IPS DF 6.9 (cell line): ENCODE measurements at regions not wholly inside any gene's neighbourhood (a gene's known extent, or its start where the extent isn't known, plus 50 kb on each side); places are given as distances from the start of the nearest gene placed in this dataset.

Source experiments
- DNase-seq: peaks from one replicate; pipeline ENCODE4 v3.0.0-alpha.2; 2013; ENCODE audit warnings: low read depth, low spot score
- H3K27ac ChIP-seq: one replicate; pipeline ENCODE4 v1.5.1; 2013; ENCODE audit warnings: low read length, control low read depth
- H3K27me3 ChIP-seq: 2 replicates; pipeline ENCODE4 v1.6.1; 2013; ENCODE audit warnings: mild to moderate bottlenecking, low read length; ENCODE audit not compliant: control insufficient read depth, insufficient read depth
- H3K36me3 ChIP-seq: 2 replicates; pipeline ENCODE4 v1.6.1; 2013; ENCODE audit warnings: low read length; ENCODE audit not compliant: control insufficient read depth, insufficient read depth
- H3K4me1 ChIP-seq: 2 replicates; pipeline ENCODE4 v1.6.1; 2013; ENCODE audit warnings: low read length; ENCODE audit not compliant: control insufficient read depth, insufficient read depth
- H3K4me3 ChIP-seq: 2 replicates; pipeline ENCODE4 v1.5.1; 2013; ENCODE audit warnings: mild to moderate bottlenecking, low read length
- H3K9me3 ChIP-seq: 2 replicates; pipeline ENCODE4 v1.6.1; 2013; ENCODE audit warnings: low read length, inconsistent platforms; ENCODE audit not compliant: control insufficient read depth, insufficient read depth
- WGBS: extraction: QIAGEN DNeasy Blood & Tissue Kit; methylation state at CpG from one replicate; pipeline ENCODE4 v1.1.7; 2013; ENCODE audit warnings: mixed read lengths, missing lambda C conversion rate; ENCODE audit not compliant: insufficient read length, insufficient coverage; 5-methylcytosine and 5-hydroxymethylcytosine counted together

DNA sequence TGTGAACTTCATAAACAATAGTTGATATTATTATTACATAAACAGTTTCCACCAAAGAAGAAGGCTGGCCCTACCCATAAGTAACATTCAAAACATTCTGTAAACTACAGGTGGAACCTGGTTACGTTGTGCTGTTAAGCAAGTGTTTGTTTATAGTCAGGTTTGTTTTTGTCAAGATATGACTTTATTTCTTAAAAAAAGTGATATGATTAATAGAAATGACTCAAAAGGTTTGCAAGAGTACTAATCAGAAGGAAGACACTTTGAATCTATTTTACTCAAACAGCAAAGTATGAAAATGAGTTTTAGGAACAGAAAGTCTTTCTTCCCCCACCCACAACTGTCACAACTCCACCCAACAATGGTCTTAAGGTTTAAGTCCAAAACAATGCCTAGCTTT, 220.8 kb downstream of the PLK2 start:
- DNase-seq: no peak
- Histone ChIP-seq H3K4me1 (no peaks in the 10 kb centered on the region), H3K27me3 (no peaks in the 10 kb centered on the region), H3K27ac (no peak overlapping the region), H3K4me3 (no peak overlapping the region), H3K9me3 (no peaks in the 10 kb centered on the region), H3K36me3 (no peaks in the 10 kb centered on the region)
- no CpG with 5 or more reads among the region's 1 CpG for WGBS

DNA sequence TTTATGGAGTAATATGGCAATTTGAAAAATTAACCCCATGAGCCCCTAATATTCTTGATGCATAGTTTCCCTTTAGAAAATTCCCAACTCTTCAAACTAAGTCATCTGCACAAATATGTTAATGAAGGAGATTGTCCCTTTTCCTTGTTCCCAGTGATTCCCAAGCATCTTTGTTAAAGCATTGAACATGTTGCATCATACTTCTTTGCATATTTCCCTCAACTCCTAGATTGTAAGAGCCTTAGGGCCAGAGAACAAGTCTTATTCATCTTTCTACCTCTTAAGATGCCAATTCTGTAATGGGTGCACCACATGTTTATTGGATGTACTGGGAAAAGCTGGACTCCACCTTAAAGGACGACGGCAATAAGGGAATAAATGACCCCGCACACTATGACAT, 223.4 kb downstream of the PLK2 start:
- Histone ChIP-seq H3K27me3 (no peaks in the 10 kb centered on the region), H3K27ac (no peak overlapping the region), H3K36me3 (no peaks in the 10 kb centered on the region), H3K4me1 (no peaks in the 10 kb centered on the region), H3K4me3 (no peak overlapping the region), H3K9me3 (no peaks in the 10 kb centered on the region)
- no CpG with 5 or more reads among the region's 3 CpGs for WGBS
- no peak for DNase-seq

DNA sequence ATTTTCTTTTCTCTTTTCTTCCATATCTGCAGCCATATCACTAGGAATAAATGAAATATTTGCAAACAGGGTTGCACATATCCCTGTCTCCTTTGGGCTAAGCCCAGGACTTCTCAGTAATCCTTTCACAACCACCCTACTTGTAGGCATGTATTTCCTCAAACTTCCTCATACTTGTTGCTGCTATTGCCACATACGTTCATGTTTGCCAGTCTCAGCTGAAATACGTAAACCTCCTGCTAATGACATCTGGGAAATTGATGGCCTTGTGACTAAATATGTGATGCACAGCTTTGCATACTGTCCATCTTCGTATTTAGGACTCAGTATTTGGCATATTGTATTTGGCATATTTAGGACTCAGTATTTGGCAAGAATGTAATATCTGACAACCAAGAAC, 224.6 kb downstream of the PLK2 start:
- Histone ChIP-seq H3K4me1 (no peaks in the 10 kb centered on the region), H3K27me3 (no peaks in the 10 kb centered on the region), H3K9me3 (no peaks in the 10 kb centered on the region), H3K36me3 (no peaks in the 10 kb centered on the region), H3K27ac (no peak overlapping the region), H3K4me3 (no peak overlapping the region)
- no CpG with 5 or more reads among the region's 3 CpGs for WGBS
- no peak for DNase-seq

DNA sequence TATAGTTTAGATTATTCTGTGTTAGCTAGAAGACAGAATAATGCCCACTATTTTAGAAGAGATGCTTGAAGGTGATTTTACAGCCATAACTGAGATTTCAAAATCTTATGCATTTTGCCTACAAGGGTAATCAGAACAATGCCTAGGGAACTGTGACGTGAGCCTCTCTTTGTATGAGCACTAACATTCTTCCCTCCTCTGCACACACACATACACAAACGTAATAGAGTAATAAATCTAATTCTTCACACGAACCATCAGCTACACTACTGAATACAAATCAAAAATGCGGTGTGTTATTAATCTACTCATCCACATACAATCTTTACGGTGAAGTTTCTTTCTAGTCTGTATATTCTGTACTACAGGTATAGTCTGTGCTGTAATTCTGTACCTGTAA, 227.8 kb downstream of the PLK2 start:
- Histone ChIP-seq H3K4me1 (no peaks in the 10 kb centered on the region), H3K4me3 (no peak overlapping the region), H3K36me3 (no peaks in the 10 kb centered on the region), H3K9me3 (no peaks in the 10 kb centered on the region), H3K27ac (no peak overlapping the region), H3K27me3 (no peaks in the 10 kb centered on the region)
- no peak for DNase-seq
- 100% methylated on average over 3 of the region's 5 CpGs for WGBS

DNA sequence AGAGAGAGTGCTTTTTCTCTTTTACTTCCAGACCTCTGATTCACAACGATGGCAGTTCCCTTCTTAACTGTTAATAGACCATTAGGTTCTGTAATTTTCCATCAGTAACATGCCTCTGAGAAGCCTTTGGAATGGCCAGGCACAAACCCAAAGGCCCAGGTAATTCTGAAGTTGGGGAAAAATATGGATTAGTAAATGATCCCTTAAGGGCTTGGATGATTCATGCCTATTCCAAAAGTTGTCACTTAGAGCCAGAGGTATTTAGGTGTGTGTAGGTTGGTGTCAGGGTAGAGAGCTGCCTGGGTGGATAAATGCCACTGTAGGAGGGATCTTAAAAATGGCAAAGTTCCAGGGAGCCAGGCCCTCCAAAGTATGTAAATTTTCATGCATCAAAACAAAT, 228.8 kb downstream of the PLK2 start:
- WGBS: no CpG with 5 or more reads among the region's 1 CpG

DNA sequence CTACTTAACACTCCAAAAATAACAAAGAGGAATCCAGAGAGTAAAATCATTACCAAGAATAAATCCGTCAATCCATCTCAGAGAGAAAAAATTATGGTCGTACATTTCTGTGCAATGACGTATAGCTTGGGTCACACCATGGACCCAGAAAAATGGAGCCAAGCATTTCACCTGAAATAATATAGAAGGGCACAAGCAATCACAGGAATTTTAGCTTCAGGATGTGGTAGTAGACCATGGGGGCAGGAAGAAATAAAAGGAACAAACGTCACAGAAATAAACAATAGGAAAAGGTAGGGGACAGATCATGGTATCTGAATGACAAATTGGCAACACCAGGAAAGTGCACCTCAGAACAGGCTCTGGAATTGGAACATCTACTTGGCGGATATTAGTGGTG, 231.0 kb downstream of the PLK2 start:
- no peak overlapping the region for H3K27ac ChIP-seq
- H3K9me3 ChIP-seq: no peaks in the 10 kb centered on the region
- no peak for DNase-seq
- H3K4me1 ChIP-seq: no peaks in the 10 kb centered on the region
- no peak overlapping the region for H3K4me3 ChIP-seq
- no CpG with 5 or more reads among the region's 5 CpGs for WGBS
- no peaks in the 10 kb centered on the region for H3K27me3 ChIP-seq
- no peaks in the 10 kb centered on the region for H3K36me3 ChIP-seq

More for the DNA sequence above, 228.8 kb downstream of the PLK2 start:
- H3K4me3 ChIP-seq: no peak overlapping the region
- H3K4me1 ChIP-seq: no peaks in the 10 kb centered on the region
- no peak for DNase-seq
- H3K9me3 ChIP-seq: no peaks in the 10 kb centered on the region
- H3K27ac ChIP-seq: no peak overlapping the region
- H3K36me3 ChIP-seq: no peaks in the 10 kb centered on the region
- no peaks in the 10 kb centered on the region for H3K27me3 ChIP-seq

DNA sequence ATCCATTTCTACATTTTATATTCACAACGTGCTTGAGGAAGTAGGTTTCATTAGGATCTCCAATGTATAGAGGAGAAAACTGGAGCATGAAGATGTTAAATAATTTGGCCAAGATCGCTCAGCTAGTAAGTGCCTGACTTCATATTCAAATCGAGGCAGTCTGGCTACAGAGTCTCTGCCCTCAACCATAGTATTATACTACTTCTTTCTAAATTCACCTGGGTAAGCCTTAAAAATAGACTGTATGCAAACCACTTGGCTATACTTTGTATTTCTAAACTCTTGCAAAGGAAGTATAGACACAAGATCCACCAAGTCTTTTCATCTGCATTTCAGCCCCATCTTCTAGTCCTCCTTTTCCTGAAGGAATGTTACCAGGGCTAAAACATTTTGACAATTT, 232.0 kb downstream of the PLK2 start:
- Histone ChIP-seq H3K36me3 (no peaks in the 10 kb centered on the region), H3K27me3 (no peaks in the 10 kb centered on the region), H3K27ac (no peak overlapping the region), H3K4me1 (no peaks in the 10 kb centered on the region), H3K4me3 (no peak overlapping the region), H3K9me3 (no peaks in the 10 kb centered on the region)
- no CpG with 5 or more reads among the region's 3 CpGs for WGBS
- DNase-seq: no peak

DNA sequence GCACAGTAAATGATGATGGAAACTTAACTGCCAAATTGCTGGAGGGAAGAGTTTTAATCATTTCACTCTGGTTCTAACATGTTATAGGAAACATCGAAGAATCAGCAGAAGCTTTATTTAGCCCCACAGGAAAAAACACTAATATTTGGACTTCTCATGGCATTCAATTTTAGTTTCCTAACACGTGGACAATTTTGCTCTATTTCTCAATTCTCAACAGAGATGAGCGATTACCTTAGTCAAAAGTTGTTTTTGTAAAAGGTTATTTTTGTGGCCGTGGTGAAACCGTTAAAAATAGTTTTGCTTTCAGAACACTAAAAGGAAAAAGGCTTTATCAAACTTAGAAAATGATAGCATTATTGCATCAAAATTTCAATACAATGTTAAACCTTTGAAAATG, 235.2 kb downstream of the PLK2 start:
- no peaks in the 10 kb centered on the region for H3K4me1 ChIP-seq
- no peak overlapping the region for H3K27ac ChIP-seq
- H3K9me3 ChIP-seq: no peaks in the 10 kb centered on the region
- H3K4me3 ChIP-seq: no peak overlapping the region
- DNase-seq: no peak
- no CpG with 5 or more reads among the region's 5 CpGs for WGBS
- H3K27me3 ChIP-seq: no peaks in the 10 kb centered on the region
- no peaks in the 10 kb centered on the region for H3K36me3 ChIP-seq

DNA sequence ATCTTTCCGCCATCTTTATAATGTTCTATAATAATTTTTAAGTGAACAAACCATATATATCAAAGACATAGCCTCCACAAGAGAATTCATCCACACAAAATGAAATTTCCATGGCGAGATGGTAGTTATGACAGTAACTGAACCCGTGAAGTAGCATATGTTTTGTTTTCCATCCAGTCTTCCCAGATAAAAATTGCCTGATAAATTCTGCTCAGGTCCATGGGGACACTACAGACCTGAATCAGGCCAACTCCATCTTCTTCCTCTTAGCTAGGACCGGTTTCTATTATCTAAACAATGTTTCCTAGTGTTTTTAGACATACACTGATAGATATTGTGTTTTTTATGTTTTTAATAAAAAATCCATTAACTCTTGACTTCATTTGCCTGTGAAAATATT, 235.7 kb downstream of the PLK2 start:
- H3K36me3 ChIP-seq: no peaks in the 10 kb centered on the region
- H3K4me1 ChIP-seq: no peaks in the 10 kb centered on the region
- WGBS: no CpG with 5 or more reads among the region's 4 CpGs
- H3K27me3 ChIP-seq: no peaks in the 10 kb centered on the region
- H3K9me3 ChIP-seq: no peaks in the 10 kb centered on the region
- no peak for DNase-seq
- H3K4me3 ChIP-seq: no peak overlapping the region
- no peak overlapping the region for H3K27ac ChIP-seq

DNA sequence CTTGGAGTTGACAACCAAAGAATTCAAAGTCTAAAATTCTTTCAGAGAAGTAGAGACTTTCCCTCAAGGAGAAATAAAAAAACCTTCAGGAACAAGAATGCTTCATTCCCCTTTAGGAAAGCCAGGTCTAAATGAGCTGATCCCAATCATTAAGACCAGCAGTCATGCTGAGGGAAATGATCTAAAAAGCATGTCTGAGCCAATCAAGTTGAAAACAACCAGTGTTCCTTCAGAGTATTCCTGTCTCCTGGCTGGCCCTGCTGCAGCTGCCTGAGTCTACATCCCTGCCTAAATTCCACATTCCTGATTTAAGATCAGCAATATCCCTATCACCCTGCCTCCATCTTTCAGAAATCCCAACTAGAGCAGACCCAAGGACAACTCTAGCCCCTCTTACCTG, 244.5 kb downstream of the PLK2 start:
- Histone ChIP-seq H3K27ac (no peak overlapping the region), H3K9me3 (peaks cover 2% of the 10 kb centered on the region; the same call in 1 of the 2 replicates), H3K4me1 (no peaks in the 10 kb centered on the region), H3K4me3 (no peak overlapping the region), H3K27me3 (no peaks in the 10 kb centered on the region), H3K36me3 (no peaks in the 10 kb centered on the region)
- DNase-seq: no peak

DNA sequence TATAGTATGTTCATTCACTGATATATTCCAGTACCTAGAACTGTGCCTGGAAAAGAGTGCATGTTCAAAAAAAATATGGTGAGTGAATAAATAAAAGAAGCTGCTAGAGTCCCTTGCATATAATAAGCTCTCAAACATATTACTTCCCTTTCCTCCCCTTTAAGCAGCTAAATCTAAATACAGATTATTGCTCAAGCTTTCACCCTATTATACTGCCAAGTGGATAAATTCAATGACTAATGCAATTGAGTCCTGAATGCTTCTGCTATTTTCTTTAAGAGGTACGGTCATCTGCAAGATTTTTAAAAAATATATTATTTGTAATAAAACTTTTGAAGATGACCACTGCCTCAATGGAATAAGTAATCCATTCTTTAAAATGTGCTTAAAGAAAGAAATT, 248.4 kb downstream of the PLK2 start:
- WGBS: no CpG with 5 or more reads among the region's 1 CpG
- no peak for DNase-seq
- no peaks in the 10 kb centered on the region for H3K36me3 ChIP-seq

More for the DNA sequence above, 248.4 kb downstream of the PLK2 start:
- H3K4me3 ChIP-seq: no peak overlapping the region
- H3K27me3 ChIP-seq: no peaks in the 10 kb centered on the region
- peaks cover 2% of the 10 kb centered on the region; the same call in 1 of the 2 replicates for H3K9me3 ChIP-seq
- no peaks in the 10 kb centered on the region for H3K4me1 ChIP-seq
- H3K27ac ChIP-seq: no peak overlapping the region
